Suprapubic skin (tissue), 4 donors: ENCODE measurements at regions not wholly inside any gene's neighbourhood (a gene's known extent, or its start where the extent isn't known, plus 50 kb on each side); places are given as distances from the start of the nearest gene placed in this dataset.

ENCODE experiments used
- DNase-seq, 2 donors: peaks; one replicate each; pipeline ENCODE4 v3.0.0-alpha.2; 2019; ENCODE audit warnings: low spot score in 2 of 2
- H3K27ac ChIP-seq: fragments of 200-600 bp; sonication (generic); one replicate; pipeline ENCODE4 v1.5.1; 2019
- H3K27me3 ChIP-seq: fragments of 200-600 bp; sonication (generic); one replicate; pipeline ENCODE4 v1.5.1; 2019
- H3K36me3 ChIP-seq: fragments of 200-600 bp; sonication (generic); one replicate; pipeline ENCODE4 v1.5.1; 2019
- H3K4me1 ChIP-seq: fragments of 200-600 bp; sonication (generic); one replicate; pipeline ENCODE4 v1.5.1; 2019
- H3K4me3 ChIP-seq: fragments of 200-600 bp; sonication (generic); one replicate; pipeline ENCODE4 v1.5.1; 2019; ENCODE audit warnings: mild to moderate bottlenecking
- H3K9me3 ChIP-seq: fragments of 200-600 bp; sonication (generic); one replicate; pipeline ENCODE4 v1.5.1; 2019
- CTCF ChIP-seq, 2 donors: fragments of 200-600 bp in 1 of 2; fragments of 450-650 bp in 1 of 2; sonication (generic) in 1 of 2; IDR thresholded peaks; one replicate each; pipeline ENCODE4 v1.5.1; 2016 to 2019; ENCODE audit warnings: antibody characterized with exemption in 2 of 2, mild to moderate bottlenecking in 1 of 2, moderate library complexity in 1 of 2
- EP300 ChIP-seq: sonication (generic); formaldehyde crosslinking; IDR thresholded peaks from one replicate; pipeline ENCODE4 v1.6.1; 2017; ENCODE audit warnings: antibody characterized with exemption
- POLR2A ChIP-seq, 2 donors: fragments of 450-650 bp; IDR thresholded peaks; one replicate each; pipeline ENCODE4 v1.6.1; 2017; ENCODE audit warnings: antibody characterized with exemption in 2 of 2, mild to moderate bottlenecking in 2 of 2, moderate library complexity in 2 of 2
- POLR2AphosphoS5 ChIP-seq, 3 donors: sonication (generic); formaldehyde crosslinking; IDR thresholded peaks; one replicate each; pipeline ENCODE4 v1.6.1; 2017; ENCODE audit warnings: antibody characterized with exemption in 3 of 3
- WGBS: methylation state at CpG from one replicate; pipeline ENCODE4 v1.1.5; 2018; 5-methylcytosine and 5-hydroxymethylcytosine counted together

- H3K9me3 ChIP-seq, result no peaks in the 10 kb centered on the region
- no peak for DNase-seq
- H3K4me3 ChIP-seq, result no peak overlapping the region
- WGBS, result 62% methylated on average over 4 of the region's 9 CpGs
- H3K27ac ChIP-seq, result no peak overlapping the region
- H3K36me3 ChIP-seq, result no peaks in the 10 kb centered on the region
- H3K27me3 ChIP-seq, result no peaks in the 10 kb centered on the region
- no peak for TF ChIP-seq POLR2A (IDR thresholded peaks at IDR 0.05)
- no peak for TF ChIP-seq POLR2AphosphoS5 (IDR thresholded peaks at IDR 0.05)
- no peaks in the 10 kb centered on the region for H3K4me1 ChIP-seq
Measured at GRCh38 chr9:16329671-16330113, 540.8 kb downstream of the BNC2 start.

GRCh38 chr9:16331031-16331430, 539.4 kb downstream of the BNC2 start:
- H3K27ac ChIP-seq, result no peak overlapping the region

GRCh38 chr9:16331527-16331926, 538.9 kb downstream of the BNC2 start:
- Histone ChIP-seq H3K27ac (no peak overlapping the region), H3K36me3 (no peaks in the 10 kb centered on the region), H3K4me3 (no peak overlapping the region), H3K27me3 (no peaks in the 10 kb centered on the region), H3K9me3 (no peaks in the 10 kb centered on the region), H3K4me1 (peaks cover 3% of the 10 kb centered on the region)
- TF ChIP-seq POLR2AphosphoS5 (IDR thresholded peaks at IDR 0.05), result no peak
- no peak for TF ChIP-seq EP300
- no peak for TF ChIP-seq CTCF (IDR thresholded peaks at IDR 0.05)
- no peak for TF ChIP-seq POLR2A (IDR thresholded peaks at IDR 0.05)
- DNase-seq, result no peak
- WGBS, result 78% methylated on average over 5 of the region's 5 CpGs

More at GRCh38 chr9:16331031-16331430, 539.4 kb downstream of the BNC2 start:
- H3K36me3 ChIP-seq, result no peaks in the 10 kb centered on the region
- H3K9me3 ChIP-seq, result no peaks in the 10 kb centered on the region
- no peaks in the 10 kb centered on the region for H3K27me3 ChIP-seq
- H3K4me1 ChIP-seq, result no peaks in the 10 kb centered on the region
- H3K4me3 ChIP-seq, result no peak overlapping the region
- 89% methylated on average over 2 of the region's 2 CpGs for WGBS
- TF ChIP-seq POLR2A (IDR thresholded peaks at IDR 0.05), result no peak
- TF ChIP-seq EP300, result no peak
- no peak for TF ChIP-seq CTCF (IDR thresholded peaks at IDR 0.05)
- no peak for TF ChIP-seq POLR2AphosphoS5 (IDR thresholded peaks at IDR 0.05)
- DNase-seq, result no peak

- TF ChIP-seq CTCF (IDR thresholded peaks at IDR 0.05) (no peak), POLR2AphosphoS5 (IDR thresholded peaks at IDR 0.05) (no peak)
- Histone ChIP-seq H3K36me3 (no peaks in the 10 kb centered on the region), H3K4me1 (peaks cover 3% of the 10 kb centered on the region), H3K9me3 (no peaks in the 10 kb centered on the region), H3K4me3 (no peak overlapping the region), H3K27ac (no peak overlapping the region), H3K27me3 (no peaks in the 10 kb centered on the region)
- WGBS, result 59% methylated on average over 5 of the region's 7 CpGs
- DNase-seq, result no peak
Measured at GRCh38 chr9:16333691-16334090, 536.8 kb downstream of the BNC2 start.

- Histone ChIP-seq H3K36me3 (no peaks in the 10 kb centered on the region), H3K27me3 (no peaks in the 10 kb centered on the region), H3K4me3 (no peak overlapping the region), H3K9me3 (no peaks in the 10 kb centered on the region), H3K27ac (peak overlapping the region; percentile 51), H3K4me1 (peaks cover 3% of the 10 kb centered on the region)
- 71% methylated on average over 7 of the region's 7 CpGs for WGBS
- TF ChIP-seq POLR2AphosphoS5 (IDR thresholded peaks at IDR 0.05), result peak in 2 of 3 donors; percentile 72 to 77
- no peak for TF ChIP-seq CTCF (IDR thresholded peaks at IDR 0.05)
- DNase-seq, result peak in 1 of 2 donors; percentile 88
Measured at GRCh38 chr9:16335788-16336580, 534.5 kb downstream of the BNC2 start.
